HG03135 (cell line): ENCODE measurements at regions not wholly inside any gene's neighbourhood (a gene's known extent, or its start where the extent isn't known, plus 50 kb on each side); places are given as distances from the start of the nearest gene placed in this dataset.

Source experiments
- ATAC-seq: cut with Tn5 transposase; IDR thresholded peaks from one replicate; pipeline ENCODE4 v1.9.1; 2021; ENCODE audit warnings: mild to moderate bottlenecking, moderate library complexity; ENCODE audit not compliant: unreplicated experiment

DNA sequence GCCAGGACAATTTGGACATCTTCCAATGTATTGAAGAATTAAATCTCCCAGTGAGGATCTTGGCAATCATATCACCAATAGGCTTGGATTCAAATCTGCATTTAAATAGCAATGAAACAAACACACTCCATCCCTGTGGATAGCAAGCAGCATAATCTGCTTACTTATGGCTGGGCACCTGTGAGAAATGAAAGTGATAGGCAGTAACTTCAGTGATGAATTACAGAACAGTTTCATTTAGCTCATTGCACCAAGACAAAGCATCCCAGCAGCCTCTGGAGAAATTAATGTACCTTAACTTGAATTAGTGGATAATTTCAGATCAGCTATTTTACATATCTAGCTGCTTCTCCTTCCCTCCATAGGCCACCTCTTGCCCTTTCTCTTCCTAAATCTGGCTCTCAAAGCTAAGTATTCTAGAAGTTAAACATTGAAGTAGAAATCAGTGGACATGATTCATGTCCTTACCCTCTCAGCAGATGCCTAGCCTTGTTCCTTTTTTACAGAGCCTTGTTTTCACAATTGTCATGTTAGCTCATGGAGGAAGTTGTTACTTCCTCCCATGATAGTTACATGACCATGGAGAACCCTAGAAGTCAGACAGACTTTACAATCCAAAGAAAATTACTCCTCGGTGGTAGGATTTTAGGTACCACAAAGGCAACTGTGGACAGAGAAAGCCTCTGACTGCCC lies 88.5 kb upstream of the TACR1 start:
- no peak for ATAC-seq

DNA sequence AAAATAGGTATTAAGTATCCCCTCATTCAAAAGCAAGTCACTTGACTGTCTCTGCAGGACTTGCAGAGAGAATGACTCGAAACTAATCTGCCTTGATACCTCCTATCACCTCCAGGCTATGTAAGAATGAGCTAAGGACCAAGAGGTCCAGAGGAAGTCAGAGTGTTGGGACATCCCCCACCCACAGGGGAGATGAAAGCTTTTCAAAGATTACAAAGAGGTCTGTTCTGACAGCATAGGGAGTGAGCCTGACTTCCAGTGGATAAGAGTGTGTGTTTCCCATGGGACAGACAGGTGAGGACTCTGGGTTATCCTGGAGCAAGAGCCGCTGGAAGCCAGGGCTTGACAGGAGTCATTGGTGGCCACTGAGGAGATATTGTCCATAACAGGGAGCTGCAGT lies 85.0 kb upstream of the TACR1 start:
- ATAC-seq = no peak

DNA sequence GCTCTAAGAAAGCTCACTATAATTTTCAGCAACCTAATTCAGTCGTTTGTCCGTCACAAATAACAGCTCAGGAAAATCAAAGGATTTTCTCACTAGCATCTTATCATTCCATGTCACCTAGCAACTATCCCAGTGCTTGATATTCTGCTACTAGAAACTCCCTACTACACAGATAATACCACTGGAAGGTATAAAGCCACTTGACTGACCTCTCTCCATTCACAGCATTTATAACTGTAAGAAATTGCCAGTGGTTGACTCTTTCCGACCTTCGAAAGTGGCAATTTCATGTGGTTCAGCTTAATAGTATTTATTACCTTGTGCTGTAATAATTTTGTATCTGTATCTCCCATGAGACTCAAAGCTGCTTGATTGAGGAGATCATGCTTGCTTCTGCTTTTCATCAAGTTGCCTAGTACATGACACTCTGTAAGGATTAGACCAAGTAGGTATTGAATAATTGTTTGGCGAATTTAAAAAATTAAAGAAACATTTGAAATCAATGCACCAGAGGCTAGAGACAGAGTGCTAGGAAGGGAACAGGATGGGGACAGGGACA lies 79.6 kb upstream of the TACR1 start:
- no peak for ATAC-seq

- no peak for ATAC-seq
Measured at GRCh38 chr2:75278314-75278713, 79.0 kb upstream of the TACR1 start.

- ATAC-seq = no peak
Measured at GRCh38 chr2:75277111-75277510, 77.8 kb upstream of the TACR1 start.

GRCh38 chr2:75276093-75277029 lies 77.0 kb upstream of the TACR1 start:
- no peak for ATAC-seq

DNA sequence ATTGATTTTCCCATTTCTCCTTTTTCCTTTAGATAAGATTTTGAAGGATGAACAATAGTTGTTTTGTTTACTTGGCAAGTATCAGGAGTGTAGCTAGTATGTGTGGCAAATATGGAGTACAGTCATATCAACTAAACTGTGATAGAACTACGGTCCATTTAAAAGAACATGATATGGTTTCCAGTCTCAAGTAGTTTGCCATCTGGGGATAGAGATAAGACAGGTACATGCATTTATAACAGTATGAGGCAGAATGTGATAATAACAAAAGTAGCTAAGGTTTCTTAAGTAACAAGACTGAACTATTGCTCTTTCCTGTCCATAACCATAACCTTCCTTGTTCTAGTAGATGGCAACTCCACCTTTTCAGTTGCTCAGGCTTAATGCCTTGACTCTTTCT lies 75.6 kb upstream of the TACR1 start:
- no peak for ATAC-seq

- ATAC-seq = no peak
Measured at GRCh38 chr2:75268112-75268511, 68.8 kb upstream of the TACR1 start.

GRCh38 chr2:75261923-75262322 lies 62.6 kb upstream of the TACR1 start:
- ATAC-seq = no peak

GRCh38 chr2:75260946-75261345 lies 61.6 kb upstream of the TACR1 start:
- no peak for ATAC-seq

DNA sequence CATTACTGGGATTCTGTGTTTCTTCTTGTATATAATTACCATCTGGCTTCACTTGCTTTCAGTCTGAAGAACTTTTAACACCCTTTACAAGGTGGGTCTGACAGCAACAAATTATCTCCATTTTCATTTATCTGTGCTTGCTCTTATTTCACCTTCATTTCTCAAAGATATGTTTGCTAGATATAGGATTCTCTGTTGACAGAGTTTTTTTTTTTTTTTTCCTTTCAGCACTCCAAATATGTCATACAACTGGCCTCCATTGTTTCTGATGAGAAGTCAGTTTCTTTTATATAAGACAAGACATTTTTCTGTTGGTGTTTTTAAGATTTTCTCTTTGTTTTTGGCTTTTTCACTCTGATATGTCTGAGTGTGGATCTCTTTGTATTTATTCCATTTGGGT lies 59.3 kb upstream of the TACR1 start:
- no peak for ATAC-seq

- ATAC-seq = peak; percentile 87
Measured at GRCh38 chr2:75256485-75256884, 57.2 kb upstream of the TACR1 start.

DNA sequence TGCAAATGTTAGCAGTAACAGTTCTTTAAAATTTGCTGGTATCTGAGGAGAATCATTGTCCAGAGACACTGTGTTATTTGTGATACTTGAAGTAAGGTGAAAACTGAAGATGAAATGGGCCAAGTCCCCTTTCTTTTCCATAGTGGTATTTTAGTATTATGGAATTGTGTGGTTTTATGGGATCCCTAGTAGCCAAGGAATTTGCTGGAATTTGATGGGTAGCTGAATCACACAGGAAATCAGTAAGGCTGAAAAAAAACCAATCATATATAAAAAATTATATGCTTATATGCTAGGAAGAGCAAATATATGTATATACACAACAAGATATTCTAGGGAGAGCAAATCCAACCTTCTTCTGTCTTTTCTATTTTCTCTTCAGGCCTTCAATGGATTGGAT lies 54.2 kb upstream of the TACR1 start:
- ATAC-seq = no peak

DNA sequence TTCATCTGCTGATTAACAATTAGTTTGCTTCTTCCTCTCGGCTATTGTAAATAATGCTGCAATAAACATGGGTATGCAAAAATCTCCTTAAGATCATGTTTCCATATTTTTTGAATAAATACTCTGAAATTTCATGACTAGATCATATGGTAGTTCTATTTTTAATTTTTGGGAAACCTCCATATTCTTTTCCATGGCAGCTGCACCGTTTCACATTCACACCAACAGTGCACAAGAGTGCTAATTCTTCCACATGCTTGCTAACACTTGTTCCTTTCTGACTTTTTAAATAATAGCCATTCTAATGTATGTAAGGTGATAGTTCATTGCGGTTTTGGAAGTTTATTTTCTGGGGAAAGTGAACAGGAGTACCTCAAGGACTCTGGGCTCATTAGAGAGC lies 52.6 kb upstream of the TACR1 start:
- ATAC-seq = no peak
